DMS79 treated with DMSO at 0.1 percent for 48 hours (cell line): ENCODE measurements at regions not wholly inside any gene's neighbourhood (a gene's known extent, or its start where the extent isn't known, plus 50 kb on each side); places are given as distances from the start of the nearest gene placed in this dataset.
"Not testable (repeated sequence)": the region's sequence is repeated elsewhere in the genome, so short reads cannot be mapped to it uniquely, and the experiment has no call there.

ENCODE experiments used
- DNase-seq: peaks from one replicate; lab custom pipeline; 2025; lab: John Stamatoyannopoulos, UW

DNA sequence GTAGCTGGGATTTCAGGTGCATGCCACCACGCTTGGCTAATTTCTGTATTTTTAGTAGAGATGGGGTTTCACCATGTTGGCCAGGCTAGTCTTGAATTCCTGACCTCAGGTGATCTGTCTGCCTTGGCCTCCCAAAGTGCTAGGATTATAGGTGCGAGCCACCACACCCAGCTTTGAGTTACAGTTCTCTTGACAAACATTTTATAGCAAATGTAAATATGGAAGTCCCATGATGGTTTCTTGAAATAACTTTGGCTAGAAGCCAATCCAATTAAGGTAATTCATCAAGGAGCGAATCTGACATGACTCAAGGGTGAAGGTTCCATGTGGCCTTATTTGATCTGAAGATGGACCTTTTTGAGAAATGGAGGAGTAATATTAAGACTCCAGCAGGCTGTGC lies 76.2 kb upstream of the RFLNA start:
- not testable (repeated sequence) for DNase-seq

DNA sequence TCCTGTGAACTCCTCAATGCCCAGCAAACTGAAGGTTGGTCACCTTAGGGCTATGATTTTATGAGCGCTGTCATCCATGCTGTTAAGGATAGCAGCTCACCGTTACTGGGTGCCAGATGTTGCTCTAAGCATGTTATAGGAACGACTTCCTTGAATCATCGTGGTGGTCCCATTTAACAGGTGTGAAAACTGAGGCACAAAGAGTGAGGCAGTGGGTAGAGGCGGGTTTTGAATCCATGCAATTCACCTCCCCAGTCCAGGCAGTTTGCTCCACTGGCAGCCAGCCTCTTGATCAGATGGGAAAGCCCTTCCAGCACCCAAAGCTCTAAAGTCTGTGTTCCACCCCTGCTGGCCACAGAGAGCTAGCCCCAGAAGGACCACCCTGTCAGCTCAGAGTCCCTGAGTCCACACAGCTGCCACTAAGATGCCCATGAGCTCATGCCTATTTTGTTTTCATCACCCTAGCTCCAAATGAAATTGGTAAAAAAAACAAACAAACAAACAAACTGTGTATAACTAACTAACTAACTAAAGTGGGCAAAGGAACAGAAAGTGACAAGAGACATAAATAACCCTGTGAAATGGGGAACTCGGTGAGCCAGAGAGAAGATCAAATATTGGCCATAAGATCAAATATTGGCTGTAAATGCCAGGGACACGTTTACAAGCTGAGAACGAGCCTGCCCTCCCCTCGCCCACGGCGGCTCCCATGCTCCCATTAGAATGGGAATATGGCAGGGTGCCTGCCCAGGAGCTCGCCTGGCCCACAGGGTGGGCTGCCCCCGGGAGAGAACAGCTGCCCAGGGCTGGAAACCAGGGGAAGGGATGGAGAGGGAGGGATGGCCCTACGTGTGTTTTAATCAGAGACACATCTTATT lies 72.3 kb upstream of the RFLNA start:
- DNase-seq: no peak

GRCh38 chr12:124223733-124224138 lies 71.2 kb upstream of the RFLNA start:
- DNase-seq: not testable (repeated sequence)

DNA sequence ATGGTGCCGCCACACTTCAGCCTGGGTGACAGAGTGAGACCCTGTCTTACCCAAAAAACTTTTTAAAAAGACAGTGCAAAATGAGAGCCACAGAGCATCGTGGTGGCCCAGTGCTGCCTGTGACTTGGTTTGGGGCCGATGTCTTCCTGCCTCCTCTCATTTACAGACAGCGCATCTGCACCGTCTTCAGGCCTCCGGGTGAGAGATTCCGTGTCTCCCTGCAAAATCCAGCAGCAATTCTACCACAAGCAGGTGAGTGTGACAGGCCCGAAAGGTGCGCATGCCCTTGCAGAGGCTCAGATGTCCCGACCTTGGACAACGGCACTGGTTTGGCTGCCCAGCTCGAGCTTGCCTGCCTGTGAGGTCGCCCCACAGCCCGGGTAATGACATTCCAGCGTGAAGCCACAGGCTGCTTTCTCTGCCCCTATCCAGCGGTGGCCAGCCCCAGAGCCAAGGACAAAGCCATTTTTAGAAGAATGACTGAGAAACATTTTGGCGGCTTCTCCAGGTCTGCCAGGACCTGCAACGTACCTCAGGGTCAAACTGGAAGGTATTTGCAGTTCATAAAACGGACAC lies 70.3 kb upstream of the RFLNA start:
- no peak for DNase-seq

DNA sequence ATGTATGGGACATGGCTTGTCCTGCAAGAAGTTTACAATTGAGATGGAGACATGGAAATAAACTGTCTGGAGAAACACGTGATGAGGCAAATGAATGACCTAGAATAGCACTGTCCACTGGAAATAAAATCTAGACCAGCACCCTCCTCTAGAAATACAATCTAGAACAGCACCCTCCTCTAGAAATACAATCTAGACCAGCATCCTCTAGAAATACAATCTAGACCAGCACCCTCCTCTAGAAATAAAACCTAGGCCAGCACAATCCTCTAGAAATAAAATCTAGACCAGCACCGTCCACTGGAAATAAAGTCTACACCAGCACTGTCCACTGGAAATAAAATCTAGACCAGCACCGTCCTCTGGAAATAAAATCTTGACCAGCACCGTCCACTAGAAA lies 69.2 kb upstream of the RFLNA start:
- DNase-seq: no peak

- no peak for DNase-seq
Observed at GRCh38 chr12:124227951-124228711, 66.8 kb upstream of the RFLNA start.

DNA sequence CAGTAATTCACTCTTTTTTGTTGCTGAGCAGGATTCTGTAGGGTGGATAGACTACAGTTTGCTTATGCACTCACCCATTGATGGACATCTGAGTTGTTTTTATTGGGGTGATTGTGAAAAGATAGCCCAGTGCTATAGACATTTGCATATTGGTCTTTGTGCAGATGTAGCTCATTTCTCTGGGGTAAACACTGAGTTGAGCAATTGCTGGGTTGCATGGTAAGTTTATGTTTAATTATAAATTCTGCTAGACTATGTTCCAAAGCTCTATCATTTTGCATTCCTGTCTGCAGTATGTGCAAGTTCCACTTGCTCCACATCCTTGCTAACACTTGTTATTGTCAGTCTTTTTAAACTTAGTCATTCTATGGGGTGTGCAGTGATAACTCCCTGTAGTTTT lies 65.4 kb upstream of the RFLNA start:
- DNase-seq: no peak

DNA sequence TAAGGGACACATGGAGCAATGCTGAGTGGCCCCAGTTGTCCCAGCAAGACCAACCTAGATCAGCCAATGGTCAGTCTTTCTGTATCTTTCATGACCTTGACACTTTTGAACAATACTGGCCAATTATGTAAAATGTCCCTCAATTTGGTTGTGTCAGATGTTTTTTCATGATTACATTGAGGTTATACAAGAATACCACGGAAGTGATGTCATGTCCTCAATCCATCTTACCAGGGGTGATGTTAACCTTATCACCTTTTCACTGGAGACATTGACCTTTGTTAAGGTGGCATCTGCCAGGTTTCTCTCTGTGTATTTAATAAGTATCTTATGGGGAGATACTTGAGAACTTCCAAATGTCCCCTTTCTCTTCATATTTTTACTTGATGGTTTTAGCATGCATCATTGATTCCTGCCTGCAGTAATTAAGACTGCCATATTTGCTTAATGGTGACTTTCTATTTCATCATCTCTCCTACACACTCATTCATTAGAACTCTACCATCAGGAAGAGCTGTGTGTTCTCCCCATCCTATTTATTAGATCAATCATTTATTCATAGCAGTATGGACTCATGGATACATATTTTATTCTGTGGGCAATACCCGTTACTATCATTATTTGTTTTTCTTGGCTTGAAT lies 64.7 kb upstream of the RFLNA start:
- DNase-seq: no peak

DNA sequence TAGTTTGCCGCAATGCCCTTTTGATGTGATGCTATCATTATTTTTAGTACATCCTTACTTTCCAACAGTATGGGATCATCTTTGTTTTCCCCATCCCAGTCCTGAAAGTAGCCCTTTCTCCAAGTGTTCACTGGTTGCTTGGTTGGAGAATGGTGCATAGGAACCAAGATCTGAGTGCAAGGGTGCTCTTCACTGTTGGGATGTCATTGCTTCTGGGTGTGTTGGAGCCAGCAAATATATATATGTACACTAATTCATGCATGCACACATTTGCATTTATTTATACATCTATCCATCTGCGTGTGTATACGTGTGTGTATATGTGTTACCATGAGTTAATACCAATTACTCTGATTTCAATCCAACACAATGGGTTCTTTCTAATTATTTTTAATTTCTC lies 64.1 kb upstream of the RFLNA start:
- DNase-seq: no peak

GRCh38 chr12:124231980-124232653 lies 62.8 kb upstream of the RFLNA start:
- DNase-seq: peak; percentile 27

DNA sequence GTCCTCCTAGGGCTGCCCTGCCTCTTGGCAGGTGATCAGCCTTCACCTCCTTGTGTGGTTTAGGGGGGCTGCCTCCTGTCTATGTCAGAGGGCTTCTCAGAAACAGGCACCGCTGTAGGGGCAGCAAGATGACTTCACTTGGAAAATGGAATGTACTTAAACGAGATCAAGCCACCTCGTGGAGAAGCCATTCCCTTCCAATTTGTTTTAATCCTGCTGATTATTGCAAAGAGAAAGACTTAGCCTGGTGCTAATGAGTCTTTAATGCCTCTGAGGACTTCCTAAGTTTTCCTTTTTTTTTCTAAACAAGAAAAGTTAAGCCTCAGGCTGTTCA lies 62.3 kb upstream of the RFLNA start:
- no peak for DNase-seq

DNA sequence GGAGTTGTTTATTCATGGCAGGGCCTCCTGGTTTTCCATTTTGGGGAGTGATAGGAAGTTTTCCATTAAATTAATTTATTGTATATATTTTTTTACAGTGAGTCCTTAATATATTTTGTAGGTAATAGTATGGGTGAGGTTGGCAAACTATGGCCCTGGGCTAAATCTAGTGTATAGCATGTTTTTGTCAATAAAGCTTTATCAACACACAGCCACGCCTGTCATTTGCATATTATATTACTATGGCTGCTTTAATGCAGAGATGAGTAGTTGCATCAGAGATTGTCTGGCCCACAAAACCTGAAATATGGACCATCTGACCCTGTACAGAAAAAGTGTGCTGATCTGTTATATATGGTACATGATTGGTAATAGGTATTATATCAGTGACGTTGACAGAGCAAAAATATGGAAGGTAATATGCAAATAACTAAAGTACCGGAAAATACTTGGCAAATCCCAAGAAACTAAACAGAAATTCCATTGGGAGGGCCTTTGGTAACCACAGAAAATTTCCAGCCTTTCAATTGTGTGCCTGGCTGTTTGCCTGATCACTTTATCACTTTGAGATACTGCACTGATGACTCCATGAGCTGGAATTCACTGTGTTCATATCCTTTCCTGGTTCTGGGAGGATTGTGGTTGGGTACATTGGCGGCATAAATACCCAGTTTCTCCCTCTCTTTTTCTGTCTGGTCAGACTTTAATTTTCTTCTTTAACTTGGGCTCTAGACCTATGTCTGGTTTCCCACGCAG lies 61.7 kb upstream of the RFLNA start:
- DNase-seq: no peak

GRCh38 chr12:124233846-124234640 lies 60.9 kb upstream of the RFLNA start:
- no peak for DNase-seq

- DNase-seq: no peak
Observed at GRCh38 chr12:124236625-124237031, 58.3 kb upstream of the RFLNA start.

GRCh38 chr12:124238886-124239285 lies 56.0 kb upstream of the RFLNA start:
- no peak for DNase-seq

DNA sequence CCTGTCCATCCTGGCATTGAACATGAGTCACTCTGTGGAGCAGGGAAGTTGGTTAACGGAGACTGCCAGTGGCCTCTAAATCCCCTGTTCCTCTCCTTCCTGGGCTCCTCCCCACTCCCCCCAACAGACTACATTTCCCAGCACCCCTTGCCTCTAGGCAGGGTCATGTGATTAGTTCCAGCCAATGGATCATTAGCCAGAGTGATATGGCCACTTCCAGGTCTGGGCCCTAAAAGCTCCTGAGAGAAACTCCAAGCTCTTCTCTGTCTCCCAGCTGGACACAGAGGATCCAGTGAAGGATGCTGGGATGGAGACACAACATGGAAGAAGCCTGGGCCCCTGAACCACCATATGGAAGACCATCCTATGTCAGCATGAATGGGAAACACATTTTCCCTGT lies 54.4 kb upstream of the RFLNA start:
- no peak for DNase-seq

GRCh38 chr12:124241776-124242528 lies 52.9 kb upstream of the RFLNA start:
- DNase-seq: no peak

DNA sequence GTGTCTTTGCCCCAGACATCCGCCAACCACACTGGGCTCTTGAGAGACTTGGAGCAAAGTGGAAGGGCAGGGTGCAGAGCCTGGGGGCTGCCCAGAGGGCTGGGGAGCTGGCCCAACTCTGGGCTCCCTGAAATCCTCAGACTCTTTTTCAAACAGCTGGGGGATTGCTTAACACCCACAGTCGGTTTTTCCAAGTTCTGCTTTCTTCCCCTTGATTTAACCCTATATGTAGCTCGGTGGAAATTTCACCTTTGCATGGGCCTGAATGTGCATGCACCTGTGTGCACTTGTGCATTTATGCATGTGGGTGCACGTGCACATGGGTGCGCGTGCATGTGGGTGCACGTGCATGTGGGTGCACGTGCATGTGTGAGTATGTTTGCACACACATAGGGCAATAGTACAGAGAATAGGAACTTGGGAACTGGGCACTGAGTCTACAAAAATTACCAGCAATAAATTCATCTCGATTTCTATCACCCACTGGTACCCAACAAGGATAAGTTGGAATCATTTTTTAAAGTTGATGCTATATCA lies 52.3 kb upstream of the RFLNA start:
- DNase-seq: no peak

GRCh38 chr12:124243936-124244335 lies 51.0 kb upstream of the RFLNA start:
- no peak for DNase-seq
